Skin epidermis (tissue), 12 donors: ENCODE measurements at regions not wholly inside any gene's neighbourhood (a gene's known extent, or its start where the extent isn't known, plus 50 kb on each side); places are given as distances from the start of the nearest gene placed in this dataset.
"Not testable (repeated sequence)": the region's sequence is repeated elsewhere in the genome, so short reads cannot be mapped to it uniquely, and the experiment has no call there.

Experiments used
- H3K27ac ChIP-seq, 21 experiments: fragments of 200-600 bp; sonication (generic) in 11 of 21; one replicate each; pipeline ENCODE4 v1.5.0; 2020; ENCODE audit warnings: mild to moderate bottlenecking in 3 of 21, inconsistent platforms in 2 of 21, moderate library complexity in 2 of 21
- H3K4me3 ChIP-seq, 7 experiments: fragments of 200-600 bp; sonication (generic) in 2 of 7; one replicate each; pipeline ENCODE4 v1.5.0; 2020; ENCODE audit warnings: inconsistent platforms in 2 of 7, mild to moderate bottlenecking in 2 of 7, moderate library complexity in 1 of 7

DNA sequence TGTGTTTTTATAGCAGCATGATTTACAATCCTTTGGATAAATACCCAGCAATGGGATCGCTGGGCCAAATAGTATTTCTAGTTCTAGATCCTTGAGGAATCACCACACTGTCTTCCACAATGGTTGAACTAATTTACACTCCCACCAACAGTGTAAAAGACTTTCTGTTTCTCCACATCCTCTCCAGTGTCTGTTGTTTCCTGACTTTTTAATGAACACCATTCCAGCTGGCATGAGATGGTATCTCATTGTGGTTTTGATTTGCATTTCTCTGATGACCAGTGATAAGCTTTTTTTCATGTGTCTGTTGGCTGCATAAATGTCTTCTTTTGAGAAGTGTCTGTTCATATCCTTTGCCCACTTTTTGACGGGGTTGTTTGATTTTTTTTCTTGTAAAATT lies 209.5 kb upstream of the RASGRP1 start:
- not testable (repeated sequence) for H3K27ac ChIP-seq, H3K4me3 ChIP-seq

DNA sequence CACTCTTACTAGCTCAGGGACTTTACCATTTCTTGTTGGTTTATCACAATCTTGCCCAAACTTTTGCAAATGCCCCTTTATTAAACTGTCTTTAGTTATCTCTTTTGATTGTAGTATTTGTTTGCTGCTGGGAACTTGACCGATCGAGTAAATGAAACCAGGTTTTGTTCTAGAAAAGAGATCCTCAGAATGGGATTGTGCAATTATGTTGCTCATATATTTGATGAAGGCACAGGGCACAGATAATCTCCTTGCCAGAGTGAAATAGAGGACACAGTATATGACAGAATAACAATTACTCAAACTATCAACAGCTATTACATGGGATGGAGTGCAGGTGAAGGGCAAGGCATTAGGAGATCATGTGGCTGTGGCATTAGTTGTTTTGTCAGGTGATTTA lies 216.6 kb upstream of the RASGRP1 start:
- Histone ChIP-seq H3K27ac (no peak overlapping the region), H3K4me3 (no peak overlapping the region)

DNA sequence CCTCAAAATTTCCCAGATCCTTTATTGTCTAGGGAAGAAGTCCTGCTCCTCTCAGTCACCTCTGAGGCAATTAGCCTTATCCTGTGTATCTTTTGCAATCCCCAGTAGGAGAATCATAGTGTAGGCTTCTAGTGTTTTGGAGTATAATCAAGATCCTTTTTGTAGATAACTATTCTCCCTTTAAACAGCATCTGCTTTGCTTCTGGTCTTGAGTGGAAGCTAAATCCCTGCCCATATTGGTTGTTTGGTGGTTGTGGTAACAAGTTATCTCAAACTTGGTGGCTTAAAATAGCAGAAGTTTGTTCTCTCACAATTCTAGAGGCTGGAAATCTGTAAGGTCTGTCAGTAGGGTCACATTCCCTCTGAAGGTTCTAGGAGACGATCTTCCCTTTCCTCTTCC lies 217.5 kb upstream of the RASGRP1 start:
- Histone ChIP-seq H3K27ac (no peak overlapping the region), H3K4me3 (no peak overlapping the region)

DNA sequence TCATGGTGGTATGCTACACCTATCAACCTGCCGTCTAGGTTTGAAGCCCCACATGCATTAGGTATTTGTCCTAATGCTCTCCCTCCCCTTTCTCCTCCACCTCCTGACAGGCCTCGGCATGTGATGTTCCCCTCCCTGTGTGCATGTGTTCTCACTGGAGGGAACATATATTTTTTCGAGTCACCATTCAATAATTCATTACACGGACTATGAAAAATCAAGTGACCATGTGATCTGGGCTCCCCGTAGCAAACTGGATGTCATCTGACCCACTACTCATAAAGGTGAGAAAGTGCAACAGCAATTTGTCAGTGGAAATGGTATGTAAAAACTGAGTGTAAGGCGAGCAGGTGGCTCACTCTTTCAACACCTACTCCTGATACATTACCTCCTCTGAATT lies 224.3 kb upstream of the RASGRP1 start:
- H3K4me3 ChIP-seq: no peak overlapping the region

DNA sequence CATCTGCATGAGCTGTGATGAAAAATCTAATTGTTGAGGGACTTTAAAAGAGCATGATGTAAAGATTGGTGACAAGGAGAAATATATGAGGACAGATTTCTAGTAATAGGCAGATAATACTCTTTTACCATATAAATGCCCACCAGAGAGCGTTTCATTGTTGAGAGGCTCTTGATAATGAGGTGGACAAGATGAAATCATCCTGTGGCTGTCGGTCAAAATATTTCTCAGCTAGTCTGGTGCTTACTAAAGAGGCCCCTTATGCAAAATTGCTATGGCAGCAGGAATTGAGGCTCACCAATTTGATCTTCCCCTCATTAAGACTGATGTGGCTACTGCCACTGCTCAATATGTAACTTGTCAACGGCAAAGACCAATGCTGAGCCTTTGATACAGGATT lies 225.0 kb upstream of the RASGRP1 start:
- Histone ChIP-seq H3K27ac (no peak overlapping the region), H3K4me3 (no peak overlapping the region)

More for the DNA sequence above, 224.3 kb upstream of the RASGRP1 start:
- no peak overlapping the region for H3K27ac ChIP-seq

DNA sequence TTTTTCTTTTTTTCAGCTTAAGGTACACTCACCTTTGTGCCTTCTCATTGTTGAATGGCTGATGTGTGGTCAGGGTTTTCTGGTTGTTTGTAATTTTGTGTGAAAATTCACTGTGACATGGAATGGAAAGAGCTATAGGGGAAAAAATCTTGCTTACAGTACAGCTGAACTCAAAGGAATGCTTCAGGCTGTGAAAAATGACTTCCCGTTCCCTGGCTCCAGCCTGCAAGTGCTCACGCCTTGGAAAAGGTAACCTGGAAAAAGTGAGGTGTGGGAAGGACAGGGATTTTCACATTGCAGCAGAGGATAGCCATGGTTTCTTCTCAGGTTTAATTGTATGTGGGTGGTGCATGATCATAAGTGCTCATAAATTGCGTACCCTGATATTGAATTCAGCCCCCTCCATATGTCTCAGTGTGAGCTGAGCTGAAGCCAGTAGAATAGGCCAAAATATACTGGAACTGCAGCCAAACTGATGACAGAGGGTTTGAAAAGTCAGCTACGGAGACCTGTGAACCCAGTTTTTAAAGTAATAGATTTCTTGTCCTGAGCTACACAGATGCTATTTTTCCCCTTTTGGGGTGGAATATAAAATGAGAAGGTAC lies 228.7 kb upstream of the RASGRP1 start:
- no peak overlapping the region for H3K27ac ChIP-seq
- H3K4me3 ChIP-seq: no peak overlapping the region

DNA sequence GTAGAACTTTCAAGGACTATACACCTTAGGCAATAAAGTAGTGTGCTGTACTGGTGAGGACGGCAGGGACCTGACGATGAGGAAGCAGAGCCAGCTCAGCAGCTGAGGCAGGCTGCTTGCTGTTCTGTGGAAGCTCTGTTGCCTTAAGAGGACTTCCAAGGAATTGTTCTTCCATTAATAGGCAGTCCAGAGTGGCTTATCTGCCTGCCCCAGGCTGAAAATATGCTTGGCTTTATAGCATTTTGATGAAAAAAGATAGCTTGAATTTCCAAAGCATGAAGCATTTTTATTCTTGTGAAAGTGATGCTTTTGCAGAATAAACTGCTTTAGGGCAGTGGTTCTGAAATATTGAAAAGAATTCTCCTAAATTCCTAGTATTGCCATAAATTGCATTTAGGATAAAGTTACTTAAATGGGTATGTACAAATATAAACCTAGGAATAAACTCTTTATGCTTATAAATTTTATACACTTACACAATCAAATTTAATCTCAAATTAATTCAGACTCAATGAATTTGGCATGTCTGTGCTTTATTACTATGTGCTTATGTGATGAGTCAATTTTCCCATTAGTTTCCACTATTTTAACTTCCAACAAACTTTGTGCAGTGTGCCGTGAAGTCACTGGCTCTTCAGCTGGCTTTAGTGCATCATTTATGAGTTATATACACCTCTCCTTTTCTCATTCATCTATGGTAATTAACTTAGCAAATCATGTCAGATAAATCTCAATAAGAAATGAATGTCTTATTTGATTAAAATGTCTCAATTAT lies 231.0 kb upstream of the RASGRP1 start:
- Histone ChIP-seq H3K27ac (no peak overlapping the region), H3K4me3 (no peak overlapping the region)

DNA sequence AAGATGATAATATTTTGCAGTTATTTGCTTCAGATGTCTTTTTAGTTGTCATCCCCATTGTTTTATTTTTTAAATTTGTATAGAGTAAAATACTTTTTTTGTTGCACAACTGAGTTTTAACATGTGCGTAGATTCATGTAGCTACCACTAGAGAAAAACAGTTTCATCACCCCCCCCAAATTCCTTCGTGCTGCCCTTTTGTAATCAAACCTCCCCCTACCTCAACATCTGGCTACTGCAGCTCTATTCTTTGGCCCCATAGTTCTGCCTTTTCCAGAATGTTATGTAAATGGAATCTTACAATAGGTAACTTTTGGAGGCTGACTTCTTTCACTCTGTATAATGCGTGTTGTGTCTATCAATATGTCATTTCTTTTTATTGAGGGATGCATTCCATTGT lies 232.0 kb upstream of the RASGRP1 start:
- Histone ChIP-seq H3K27ac (no peak overlapping the region), H3K4me3 (no peak overlapping the region)

DNA sequence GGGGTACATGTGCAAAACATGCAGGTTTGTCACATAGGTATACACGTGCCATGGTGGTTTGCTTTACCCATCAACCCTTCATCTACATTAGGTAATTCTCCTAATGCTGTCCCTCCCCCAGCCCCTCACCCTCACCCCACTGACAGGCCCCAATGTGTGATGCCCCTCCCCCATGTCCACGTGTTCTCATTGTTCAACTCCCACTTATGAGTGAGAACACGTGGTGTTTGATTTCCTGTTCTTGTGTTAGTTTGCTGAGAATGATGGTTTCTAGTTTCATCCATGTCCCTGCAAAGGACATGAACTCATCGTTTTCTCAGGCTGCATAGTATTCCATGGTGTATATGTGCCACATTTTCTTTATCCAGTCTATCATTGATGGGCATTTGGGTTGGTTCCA lies 232.9 kb upstream of the RASGRP1 start:
- H3K4me3 ChIP-seq, H3K27ac ChIP-seq: not testable (repeated sequence)

DNA sequence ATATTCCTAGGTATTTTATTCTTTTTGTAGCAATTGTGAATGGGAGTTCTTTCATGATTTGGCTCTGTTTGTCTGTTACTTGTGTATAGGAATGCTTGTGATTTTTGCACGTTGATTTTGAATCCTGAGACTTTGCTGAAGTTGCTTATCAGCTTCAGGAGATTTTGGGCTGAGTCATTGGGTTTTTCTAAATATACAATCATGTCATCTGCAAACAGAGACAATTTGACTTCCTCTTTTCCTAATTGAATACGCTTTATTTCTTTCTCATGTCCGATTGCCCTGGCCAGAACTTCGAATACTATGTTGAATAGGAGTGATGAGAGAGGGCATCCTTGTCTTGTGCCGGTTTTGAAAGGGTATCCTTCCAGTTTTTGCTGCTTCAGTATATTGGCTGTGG lies 234.6 kb upstream of the RASGRP1 start:
- H3K4me3 ChIP-seq, H3K27ac ChIP-seq: not testable (repeated sequence)

DNA sequence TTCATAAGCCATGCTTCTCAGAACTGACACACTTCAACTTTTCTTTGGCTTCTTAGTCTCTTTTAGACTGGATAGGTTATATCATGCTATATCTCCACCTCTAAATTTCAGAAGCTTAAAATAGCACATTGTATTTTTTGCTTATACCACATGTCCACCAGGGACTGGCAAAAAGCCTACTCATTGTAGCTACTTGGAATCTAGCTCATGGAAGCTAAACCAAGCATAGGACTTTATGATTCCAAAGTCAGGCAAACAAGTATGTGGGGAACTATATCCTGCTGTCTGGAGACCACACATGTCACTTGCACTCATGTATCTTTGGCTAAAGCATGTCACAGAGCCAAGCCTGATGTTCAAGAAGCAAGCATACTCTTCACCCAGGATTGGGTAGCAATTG lies 245.0 kb upstream of the RASGRP1 start:
- no peak overlapping the region for H3K27ac ChIP-seq
- H3K4me3 ChIP-seq: no peak overlapping the region

DNA sequence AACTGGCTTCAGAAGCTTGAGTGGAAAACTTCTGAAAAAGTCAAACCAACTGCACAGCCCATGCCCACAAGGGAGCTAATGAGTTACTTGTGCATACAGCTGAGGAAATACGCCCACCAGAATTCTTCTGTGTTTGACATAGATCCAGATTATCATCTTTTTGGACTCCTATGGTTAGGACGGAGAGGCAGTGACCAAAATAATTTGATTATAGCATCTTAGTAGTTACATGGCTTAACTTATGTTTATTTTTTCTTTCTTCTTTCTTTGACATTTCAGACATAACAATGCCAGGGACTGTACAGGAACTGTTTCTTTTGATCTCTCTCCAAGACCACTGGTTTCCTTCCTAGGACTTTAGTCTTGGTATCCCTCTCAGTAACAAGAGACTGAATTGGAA lies 246.1 kb upstream of the RASGRP1 start:
- H3K27ac ChIP-seq: no peak overlapping the region

DNA sequence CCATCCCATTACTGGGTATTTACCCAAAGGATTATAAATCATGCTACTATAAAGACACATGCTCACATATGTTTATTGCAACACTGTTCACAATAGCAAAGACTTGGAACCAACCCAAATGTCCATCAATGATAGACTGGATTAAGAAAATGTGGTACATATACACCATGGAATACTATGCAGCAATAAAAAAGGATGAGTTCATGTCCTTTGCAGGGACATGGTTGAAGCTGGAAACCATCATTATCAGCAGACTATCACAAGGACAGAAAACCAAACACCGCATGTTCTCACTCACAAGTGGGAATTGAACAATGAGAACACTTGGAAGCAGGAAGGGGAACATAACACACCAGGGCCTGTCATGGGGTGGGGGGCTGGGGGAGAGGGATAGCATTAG lies 249.6 kb upstream of the RASGRP1 start:
- H3K4me3 ChIP-seq, H3K27ac ChIP-seq: not testable (repeated sequence)

More for the DNA sequence above, 246.1 kb upstream of the RASGRP1 start:
- H3K4me3 ChIP-seq: no peak overlapping the region

DNA sequence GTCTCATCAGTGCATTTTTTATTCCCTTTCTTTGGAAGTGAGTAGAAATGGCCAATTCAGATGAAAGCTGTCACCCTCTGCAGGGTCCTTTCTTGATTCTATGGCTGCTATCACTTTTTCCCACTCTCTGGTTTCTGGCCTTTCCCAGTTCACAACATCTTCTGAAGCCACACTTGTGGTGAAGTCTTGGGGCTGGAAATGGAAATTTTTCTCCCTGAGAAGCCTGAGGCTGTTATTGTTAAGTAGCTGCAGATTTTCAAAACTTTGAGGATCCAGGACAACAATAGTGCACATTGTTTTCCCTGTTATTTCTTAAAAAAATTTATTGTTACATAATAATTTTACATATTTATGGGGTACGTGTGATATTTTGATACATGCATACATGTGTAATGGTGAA lies 250.3 kb upstream of the RASGRP1 start:
- Histone ChIP-seq H3K27ac (no peak overlapping the region), H3K4me3 (no peak overlapping the region)

DNA sequence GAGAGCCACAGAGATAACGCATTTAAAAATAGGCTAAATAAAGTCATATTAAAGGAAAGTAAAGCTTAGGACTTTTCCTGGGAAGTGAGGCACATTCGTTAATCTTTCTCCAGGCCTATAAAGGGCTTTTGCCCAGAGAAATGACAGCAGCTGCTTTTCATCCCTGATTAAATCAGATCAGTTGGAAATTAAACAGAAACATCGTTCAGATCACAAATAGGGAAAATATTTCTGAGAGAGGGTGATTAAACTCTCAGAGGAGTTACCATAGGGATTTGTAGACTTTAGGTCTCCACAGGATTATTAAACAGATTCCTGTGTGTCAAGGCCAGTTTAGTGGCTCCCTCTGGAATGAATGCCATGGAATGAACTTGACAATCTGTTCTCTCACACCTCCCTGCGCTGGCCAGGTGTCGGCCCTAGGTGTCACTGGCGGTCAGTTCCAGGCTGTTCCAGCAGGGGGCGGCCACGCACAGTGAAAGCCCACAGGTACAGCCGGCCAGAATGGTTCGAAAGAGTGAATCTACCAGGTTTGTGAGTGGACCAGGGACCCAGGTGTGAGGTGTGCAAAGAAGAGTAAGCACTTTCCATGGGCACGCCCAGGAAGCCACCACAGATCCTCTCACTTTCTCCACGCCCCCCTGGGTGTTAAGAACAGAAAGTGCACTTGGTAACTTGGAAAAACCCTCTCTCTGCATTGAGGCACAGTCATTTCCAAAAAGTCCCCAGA lies 253.0 kb upstream of the RASGRP1 start:
- Histone ChIP-seq H3K27ac (peak overlapping the region in 1 of 21 experiments; percentile 12), H3K4me3 (no peak overlapping the region)

DNA sequence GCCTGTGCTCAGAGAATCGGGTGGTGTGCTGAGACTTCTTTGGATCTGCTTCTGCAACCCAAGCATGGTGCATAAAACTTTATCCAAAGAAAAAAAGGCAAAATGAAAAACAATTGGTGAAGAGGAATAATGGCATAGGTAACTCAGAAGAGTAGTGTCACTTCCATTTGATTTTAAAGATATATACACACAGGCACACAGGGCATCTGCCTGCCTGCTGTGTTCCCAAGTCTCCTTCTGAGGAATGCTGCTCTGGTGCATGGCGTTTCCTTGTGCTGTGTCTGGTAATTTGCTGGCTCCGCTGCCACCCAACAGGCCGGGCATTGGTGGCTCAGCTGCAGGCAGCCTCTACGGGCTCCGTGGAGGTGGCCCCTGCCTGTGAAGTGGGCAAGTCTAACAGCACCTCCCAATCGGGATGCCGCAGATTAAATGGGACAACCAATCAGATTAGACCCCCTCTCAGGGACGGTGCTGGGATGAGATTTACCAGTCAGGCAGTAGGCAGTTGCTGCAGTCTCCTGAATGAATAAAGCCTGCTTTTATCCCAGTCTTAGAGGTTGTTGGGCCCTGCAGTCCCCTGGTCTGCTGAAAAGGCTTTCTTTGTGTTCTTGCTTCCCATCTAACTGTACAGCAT lies 253.7 kb upstream of the RASGRP1 start:
- H3K27ac ChIP-seq: peak overlapping the region in 1 of 21 experiments; percentile 12
- no peak overlapping the region for H3K4me3 ChIP-seq

DNA sequence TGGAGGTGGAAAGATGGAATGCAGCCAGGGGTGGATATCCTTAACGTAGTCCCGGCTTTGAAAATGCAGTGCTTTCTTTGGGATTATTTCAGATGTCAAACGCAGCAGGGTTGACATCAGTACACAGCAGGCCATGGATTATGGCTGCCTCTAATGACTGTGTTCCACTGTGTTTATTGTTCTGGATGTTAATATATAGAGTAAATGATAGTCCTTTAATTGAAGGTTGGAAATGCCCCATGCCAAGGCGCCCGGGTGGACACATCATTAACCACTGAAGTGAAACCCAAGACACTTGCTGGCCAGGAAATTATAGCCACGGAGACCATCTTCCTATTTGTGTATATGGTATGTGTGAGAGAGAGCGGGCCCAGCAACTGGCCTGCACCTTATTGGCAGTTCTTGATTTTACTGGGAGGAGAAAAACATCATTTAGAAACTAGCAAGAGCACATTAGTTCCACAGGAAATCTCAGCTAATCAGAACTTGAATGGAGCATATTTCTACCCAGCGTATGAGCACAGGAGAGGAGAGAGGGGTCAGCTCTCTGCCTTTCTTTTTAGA lies 254.9 kb upstream of the RASGRP1 start:
- H3K27ac ChIP-seq: no peak overlapping the region
- no peak overlapping the region for H3K4me3 ChIP-seq

DNA sequence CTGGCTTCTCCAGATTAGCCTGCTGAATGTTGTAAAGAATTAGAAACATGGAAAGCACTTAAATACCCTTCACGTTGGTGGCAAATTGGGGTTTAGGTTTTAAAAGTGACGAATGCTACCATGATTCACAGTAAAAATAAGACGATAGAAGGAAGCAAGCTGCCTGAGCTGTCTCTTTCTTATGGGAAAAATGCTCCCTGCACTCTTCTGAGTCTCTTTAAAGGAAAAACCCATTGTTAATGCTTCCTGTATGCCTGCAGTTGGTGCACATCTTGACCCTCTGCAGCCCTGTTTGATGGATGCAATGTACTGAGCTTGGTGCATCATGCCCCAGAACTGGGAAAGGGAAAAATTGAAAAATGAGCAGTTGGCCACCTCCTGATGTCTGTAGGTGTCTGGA lies 258.6 kb upstream of the RASGRP1 start:
- no peak overlapping the region for H3K27ac ChIP-seq
- no peak overlapping the region for H3K4me3 ChIP-seq

DNA sequence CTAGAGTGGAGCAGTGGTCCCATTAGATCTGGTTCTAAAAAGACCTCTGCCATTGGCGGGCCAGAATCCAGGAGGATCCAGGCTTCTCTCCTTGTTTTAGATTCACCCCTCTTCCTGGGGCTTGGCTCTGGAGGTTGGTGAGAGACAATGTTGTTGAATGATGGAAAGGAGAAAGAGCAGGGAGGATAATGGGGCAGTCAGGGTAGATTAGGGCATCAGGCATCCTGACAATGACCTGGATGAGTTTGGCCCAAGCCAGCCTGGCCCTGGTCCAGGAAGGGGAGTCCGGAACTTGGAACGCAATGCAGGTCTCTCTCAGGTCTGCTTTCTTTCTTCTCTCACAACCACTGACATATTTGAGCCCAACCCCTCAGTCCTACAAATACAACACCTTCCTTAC lies 260.1 kb upstream of the RASGRP1 start:
- no peak overlapping the region for H3K27ac ChIP-seq

DNA sequence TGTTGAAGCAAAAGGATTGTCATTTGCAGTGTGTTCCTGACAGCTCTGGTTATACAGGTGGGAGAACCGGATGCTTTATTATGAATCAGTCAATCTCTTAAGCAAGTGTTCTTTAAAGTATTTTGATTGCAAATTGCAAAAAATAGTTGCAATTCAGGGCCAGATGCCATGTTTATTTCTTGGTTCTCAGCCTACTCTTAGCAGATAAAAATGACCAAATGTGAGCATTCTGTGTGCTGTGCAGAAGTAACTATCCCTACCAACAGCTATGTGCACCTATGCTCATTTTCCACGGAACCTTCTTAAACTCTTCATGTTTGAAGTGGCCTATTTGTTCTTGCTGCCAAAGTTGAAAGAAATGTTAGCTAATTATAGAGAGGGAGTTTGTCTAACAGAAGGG lies 262.3 kb upstream of the RASGRP1 start:
- H3K27ac ChIP-seq: no peak overlapping the region
- no peak overlapping the region for H3K4me3 ChIP-seq

More for the DNA sequence above, 260.1 kb upstream of the RASGRP1 start:
- H3K4me3 ChIP-seq: no peak overlapping the region
